IPS DF 6.9 (cell line): ENCODE measurements at regions not wholly inside any gene's neighbourhood (a gene's known extent, or its start where the extent isn't known, plus 50 kb on each side); places are given as distances from the start of the nearest gene placed in this dataset.

Experiments used
- DNase-seq: peaks from one replicate; pipeline ENCODE4 v3.0.0-alpha.2; 2013; ENCODE audit warnings: low read depth, low spot score
- H3K27ac ChIP-seq: one replicate; pipeline ENCODE4 v1.5.1; 2013; ENCODE audit warnings: low read length, control low read depth
- H3K27me3 ChIP-seq: 2 replicates; pipeline ENCODE4 v1.6.1; 2013; ENCODE audit warnings: mild to moderate bottlenecking, low read length; ENCODE audit not compliant: control insufficient read depth, insufficient read depth
- H3K36me3 ChIP-seq: 2 replicates; pipeline ENCODE4 v1.6.1; 2013; ENCODE audit warnings: low read length; ENCODE audit not compliant: control insufficient read depth, insufficient read depth
- H3K4me1 ChIP-seq: 2 replicates; pipeline ENCODE4 v1.6.1; 2013; ENCODE audit warnings: low read length; ENCODE audit not compliant: control insufficient read depth, insufficient read depth
- H3K4me3 ChIP-seq: 2 replicates; pipeline ENCODE4 v1.5.1; 2013; ENCODE audit warnings: mild to moderate bottlenecking, low read length
- H3K9me3 ChIP-seq: 2 replicates; pipeline ENCODE4 v1.6.1; 2013; ENCODE audit warnings: low read length, inconsistent platforms; ENCODE audit not compliant: control insufficient read depth, insufficient read depth
- WGBS: extraction: QIAGEN DNeasy Blood & Tissue Kit; methylation state at CpG from one replicate; pipeline ENCODE4 v1.1.7; 2013; ENCODE audit warnings: mixed read lengths, missing lambda C conversion rate; ENCODE audit not compliant: insufficient read length, insufficient coverage; 5-methylcytosine and 5-hydroxymethylcytosine counted together

- no peak overlapping the region for H3K4me3 ChIP-seq
- no peaks in the 10 kb centered on the region for H3K36me3 ChIP-seq
- H3K9me3 ChIP-seq = no peaks in the 10 kb centered on the region
- H3K27ac ChIP-seq = no peak overlapping the region
- no peaks in the 10 kb centered on the region; the same call in 1 of the 2 replicates for H3K4me1 ChIP-seq
- DNase-seq = no peak
- WGBS = no CpG with 5 or more reads among the region's 2 CpGs
- no peaks in the 10 kb centered on the region for H3K27me3 ChIP-seq
Observed at GRCh38 chr10:3278771-3279170, 106.2 kb upstream of the PITRM1 start.

DNA sequence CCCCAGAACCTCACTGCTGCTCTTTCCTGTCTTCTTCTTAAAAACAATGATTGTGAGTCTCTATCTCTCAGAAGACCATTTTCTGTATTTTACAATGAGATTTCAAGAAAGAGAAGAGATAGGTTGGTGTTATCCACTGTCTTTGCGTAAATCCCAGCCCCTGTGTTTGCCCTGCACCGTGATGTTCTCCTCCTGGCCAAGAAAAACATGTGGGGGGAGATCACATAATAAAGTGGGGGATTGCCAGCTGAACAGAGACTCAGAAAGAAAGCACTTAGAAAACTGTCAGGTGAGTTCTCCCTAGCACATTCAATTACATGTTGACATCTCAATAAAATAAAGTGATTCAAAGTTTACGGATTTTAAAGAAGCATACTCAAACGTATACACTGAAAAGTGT, 105.0 kb upstream of the PITRM1 start:
- no CpG with 5 or more reads among the region's 4 CpGs for WGBS

DNA sequence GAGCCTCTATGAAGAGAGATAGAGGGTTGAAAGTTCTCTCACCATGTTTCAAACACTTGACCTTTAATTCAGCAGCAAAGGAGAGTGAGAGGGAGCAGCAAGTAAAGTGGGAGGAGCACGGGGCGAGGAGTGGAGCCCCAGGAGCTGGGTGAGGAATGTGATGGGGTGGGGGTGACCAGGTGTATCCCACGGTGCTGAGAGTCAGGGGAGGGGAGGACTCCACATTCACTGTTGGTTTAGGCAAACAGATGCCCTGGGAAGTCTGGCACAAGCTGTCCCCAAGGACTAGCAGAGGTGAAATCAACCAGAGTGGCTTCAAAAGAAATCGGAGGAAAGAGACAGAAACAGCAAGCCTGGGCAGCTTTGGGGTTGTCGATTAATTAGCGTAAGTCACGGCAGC, 101.8 kb upstream of the PITRM1 start:
- no peaks in the 10 kb centered on the region for H3K9me3 ChIP-seq
- H3K4me1 ChIP-seq = peaks cover 2% of the 10 kb centered on the region
- no CpG with 5 or more reads among the region's 7 CpGs for WGBS
- no peaks in the 10 kb centered on the region for H3K36me3 ChIP-seq
- no peak overlapping the region for H3K4me3 ChIP-seq
- H3K27me3 ChIP-seq = no peaks in the 10 kb centered on the region
- H3K27ac ChIP-seq = no peak overlapping the region
- no peak for DNase-seq

More for the DNA sequence above, 105.0 kb upstream of the PITRM1 start:
- no peak for DNase-seq
- Histone ChIP-seq H3K9me3 (no peaks in the 10 kb centered on the region), H3K4me3 (no peak overlapping the region), H3K27ac (no peak overlapping the region), H3K4me1 (no peaks in the 10 kb centered on the region; the same call in 1 of the 2 replicates), H3K36me3 (no peaks in the 10 kb centered on the region), H3K27me3 (no peaks in the 10 kb centered on the region)

GRCh38 chr10:3273966-3274365, 101.4 kb upstream of the PITRM1 start:
- no peak overlapping the region for H3K4me3 ChIP-seq
- H3K27ac ChIP-seq = no peak overlapping the region
- H3K36me3 ChIP-seq = no peaks in the 10 kb centered on the region
- H3K27me3 ChIP-seq = no peaks in the 10 kb centered on the region
- H3K4me1 ChIP-seq = peaks cover 2% of the 10 kb centered on the region
- H3K9me3 ChIP-seq = no peaks in the 10 kb centered on the region
- no peak for DNase-seq
- no CpG with 5 or more reads among the region's 12 CpGs for WGBS

GRCh38 chr10:3272300-3272699, 99.7 kb upstream of the PITRM1 start:
- Histone ChIP-seq H3K4me3 (no peak overlapping the region), H3K27me3 (no peaks in the 10 kb centered on the region), H3K36me3 (no peaks in the 10 kb centered on the region), H3K27ac (no peak overlapping the region), H3K4me1 (peaks cover 2% of the 10 kb centered on the region), H3K9me3 (no peaks in the 10 kb centered on the region)
- no peak for DNase-seq
- WGBS = no CpG with 5 or more reads among the region's 5 CpGs

- H3K4me1 ChIP-seq = peaks cover 2% of the 10 kb centered on the region
- no peaks in the 10 kb centered on the region for H3K36me3 ChIP-seq
- no CpG with 5 or more reads among the region's 14 CpGs for WGBS
- DNase-seq = no peak
- no peaks in the 10 kb centered on the region for H3K9me3 ChIP-seq
- no peaks in the 10 kb centered on the region for H3K27me3 ChIP-seq
- H3K27ac ChIP-seq = no peak overlapping the region
- H3K4me3 ChIP-seq = no peak overlapping the region
Observed at GRCh38 chr10:3271354-3272115, 99.0 kb upstream of the PITRM1 start.

DNA sequence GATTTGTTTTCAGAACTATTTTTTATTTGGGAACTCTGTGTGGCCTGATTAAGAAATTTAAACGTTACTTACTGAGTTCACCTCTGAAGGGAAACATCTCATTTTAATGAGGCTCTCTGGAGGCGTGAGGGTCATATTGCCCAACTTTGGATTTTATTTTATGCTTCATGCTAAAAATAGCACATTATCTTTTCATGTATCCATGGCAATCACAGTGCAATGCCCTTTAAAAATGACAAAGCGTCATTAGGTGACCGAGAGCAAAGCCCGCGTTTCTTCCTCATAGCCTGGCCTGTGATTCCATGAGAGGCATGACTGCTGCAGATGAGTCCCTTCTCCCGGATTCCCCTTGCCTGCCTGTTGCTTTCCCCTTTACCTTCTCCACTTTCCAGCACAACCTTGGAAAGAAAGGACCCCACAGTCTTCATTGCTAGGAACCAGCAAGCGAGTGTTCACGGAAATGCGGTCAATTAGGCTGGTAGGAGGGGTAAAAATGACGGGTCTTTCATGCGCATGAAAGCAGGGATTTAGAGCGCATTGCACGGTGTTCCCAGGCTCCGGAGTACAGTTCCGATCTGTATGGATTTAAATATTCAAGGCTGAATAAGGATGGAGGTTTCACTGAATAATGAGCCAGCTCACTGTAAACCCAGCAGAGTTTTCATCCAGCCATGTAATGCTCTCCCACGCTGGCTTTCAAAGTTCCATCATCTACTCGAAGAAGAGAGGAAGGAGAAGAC, 98.2 kb upstream of the PITRM1 start:
- Histone ChIP-seq H3K9me3 (no peaks in the 10 kb centered on the region), H3K27ac (no peak overlapping the region), H3K27me3 (no peaks in the 10 kb centered on the region), H3K4me1 (peaks cover 2% of the 10 kb centered on the region), H3K36me3 (no peaks in the 10 kb centered on the region), H3K4me3 (no peak overlapping the region)
- no CpG with 5 or more reads among the region's 18 CpGs for WGBS
- DNase-seq = no peak

DNA sequence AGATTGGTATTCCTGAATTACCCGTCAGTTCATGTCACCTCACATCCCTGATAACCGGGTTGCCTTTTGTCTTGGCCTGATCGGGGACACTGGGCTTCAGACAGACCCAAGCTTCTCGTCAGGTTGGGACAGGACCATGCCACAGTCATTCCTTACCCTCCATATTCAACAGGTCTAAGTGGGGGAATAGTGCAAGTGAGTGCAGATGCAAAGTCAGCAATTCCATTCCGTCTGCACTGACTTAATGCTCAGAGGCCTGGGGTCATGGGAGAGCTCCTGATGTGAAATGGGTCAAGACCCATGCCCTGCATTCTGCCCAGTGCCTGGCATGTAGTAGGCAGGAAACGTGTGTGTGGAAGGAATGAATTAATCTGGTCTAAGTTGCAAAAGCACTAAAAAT, 95.4 kb upstream of the PITRM1 start:
- Histone ChIP-seq H3K4me3 (no peak overlapping the region), H3K36me3 (no peaks in the 10 kb centered on the region), H3K27me3 (no peaks in the 10 kb centered on the region), H3K9me3 (no peaks in the 10 kb centered on the region), H3K4me1 (peaks cover 4% of the 10 kb centered on the region), H3K27ac (no peak overlapping the region)
- DNase-seq = no peak
- no CpG with 5 or more reads among the region's 6 CpGs for WGBS

DNA sequence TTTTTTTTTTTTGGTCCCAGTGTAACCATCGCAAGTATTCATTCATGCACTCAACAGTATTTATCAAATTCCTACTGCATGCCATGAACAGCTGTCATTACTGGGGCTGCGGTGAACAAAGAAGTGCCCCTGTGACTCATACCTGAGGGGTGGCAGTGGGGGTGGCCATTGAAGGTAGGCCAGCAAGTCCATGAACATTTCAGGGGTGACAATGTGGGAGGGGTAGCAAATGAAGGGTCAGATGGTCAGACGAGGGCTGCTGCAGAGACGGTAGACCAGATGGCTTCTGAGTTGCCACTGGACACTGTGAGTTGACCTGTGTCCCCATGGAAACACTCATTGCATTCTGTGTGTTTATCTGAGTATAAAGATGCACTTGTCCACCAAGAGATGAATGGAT, 92.5 kb upstream of the PITRM1 start:
- H3K4me3 ChIP-seq = no peak overlapping the region
- H3K27ac ChIP-seq = no peak overlapping the region
- H3K36me3 ChIP-seq = no peaks in the 10 kb centered on the region
- WGBS = no CpG with 5 or more reads among the region's 4 CpGs
- H3K9me3 ChIP-seq = no peaks in the 10 kb centered on the region
- H3K27me3 ChIP-seq = no peaks in the 10 kb centered on the region
- no peak for DNase-seq
- 0 out of 2 replicates have a peak, but pooled peaks cover 2% of the 10 kb centered on the region for H3K4me1 ChIP-seq

DNA sequence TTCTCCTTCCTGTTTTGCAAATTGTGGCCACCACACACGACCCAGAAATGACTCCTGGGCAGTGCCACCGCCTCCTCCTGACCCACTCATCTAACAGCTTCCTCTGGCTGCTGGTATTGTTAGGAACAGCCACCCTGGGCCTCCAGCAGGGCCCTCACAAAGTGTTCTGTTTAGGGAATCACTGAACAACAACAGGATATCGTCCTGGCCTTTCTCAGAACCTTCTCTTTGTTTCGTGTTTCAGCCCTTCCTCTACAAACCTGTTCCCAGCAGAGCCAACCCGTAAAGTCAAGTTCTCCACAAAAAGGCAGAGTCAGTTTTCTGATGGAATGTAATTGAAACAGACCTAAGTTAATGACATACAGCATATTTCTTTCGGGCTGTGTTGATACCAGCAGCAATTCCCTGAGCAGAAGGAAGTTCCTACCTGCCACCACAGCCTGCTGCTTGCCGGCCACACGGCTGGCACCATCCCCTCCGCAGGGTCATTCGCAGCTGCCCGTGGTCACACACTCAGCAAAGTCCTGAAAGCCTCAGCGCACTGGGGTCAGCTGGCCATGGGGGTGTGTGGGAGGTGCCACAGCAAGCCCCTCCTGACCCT, 91.7 kb upstream of the PITRM1 start:
- no peak for DNase-seq
- WGBS = no CpG with 5 or more reads among the region's 12 CpGs
- H3K9me3 ChIP-seq = no peaks in the 10 kb centered on the region
- H3K4me1 ChIP-seq = 0 out of 2 replicates have a peak, but pooled peaks cover 3% of the 10 kb centered on the region
- no peak overlapping the region for H3K4me3 ChIP-seq
- H3K27ac ChIP-seq = no peak overlapping the region
- H3K36me3 ChIP-seq = no peaks in the 10 kb centered on the region
- no peaks in the 10 kb centered on the region for H3K27me3 ChIP-seq
